ENCODE measurements at regions not wholly inside any gene's neighbourhood (a gene's known extent, or its start where the extent isn't known, plus 50 kb on each side); places are given as distances from the start of the nearest gene placed in this dataset.

DNA sequence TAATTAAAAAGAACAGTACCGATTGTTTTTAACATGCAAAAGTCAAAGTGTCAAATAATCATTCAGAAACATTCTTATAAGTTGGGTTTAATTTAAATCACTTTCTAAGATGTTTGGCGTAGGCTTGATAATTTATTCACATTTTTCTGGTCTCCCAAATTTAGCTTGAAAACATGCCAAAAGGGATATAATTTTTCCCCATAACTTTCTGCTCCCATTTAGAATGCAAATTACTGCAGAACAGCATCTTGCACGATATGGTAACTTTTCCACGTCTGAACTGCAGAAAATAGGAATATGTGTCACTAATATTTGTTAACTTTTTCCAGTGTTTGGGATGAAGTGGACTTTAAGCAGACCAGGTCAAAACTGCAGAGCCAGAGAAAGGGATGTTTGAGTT, 1592.4 kb upstream of the SEL1L start:
- H3K9me3 ChIP-seq (replicated peaks; ENCODE audit: low read length), result no peaks in the 10 kb centered on the region
- H3K9ac ChIP-seq (ENCODE audit: low read depth, low read length), result no peak overlapping the region
- no peaks in the 10 kb centered on the region for H3K36me3 ChIP-seq (ENCODE audit: insufficient read depth, low read length)
- H3K4me1 ChIP-seq (ENCODE audit: control insufficient read depth, insufficient read depth, low read length), result no peaks in the 10 kb centered on the region
- H3K4me2 ChIP-seq (ENCODE audit: low read length), result no peak overlapping the region
- no peak overlapping the region for H3K4me3 ChIP-seq (ENCODE audit: low read length)
- H3K27me3 ChIP-seq (ENCODE audit: control insufficient read depth, insufficient read depth, low read length), result no peaks in the 10 kb centered on the region

GRCh38 chr14:83128783-83129182, 1595.1 kb upstream of the SEL1L start:
- Histone ChIP-seq H3K27me3 (ENCODE audit: control insufficient read depth, insufficient read depth, low read length) (no peaks in the 10 kb centered on the region), H3K36me3 (ENCODE audit: insufficient read depth, low read length) (no peaks in the 10 kb centered on the region), H3K9me3 (replicated peaks; ENCODE audit: low read length) (no peaks in the 10 kb centered on the region), H3K4me2 (ENCODE audit: low read length) (no peak overlapping the region), H3K9ac (ENCODE audit: low read depth, low read length) (no peak overlapping the region), H3K4me1 (ENCODE audit: control insufficient read depth, insufficient read depth, low read length) (no peaks in the 10 kb centered on the region), H3K4me3 (ENCODE audit: low read length) (no peak overlapping the region)

GRCh38 chr14:83129496-83129895, 1595.8 kb upstream of the SEL1L start:
- H3K9ac ChIP-seq (ENCODE audit: low read depth, low read length), result no peak overlapping the region
- no peak overlapping the region for H3K4me2 ChIP-seq (ENCODE audit: low read length)
- H3K4me3 ChIP-seq (ENCODE audit: low read length), result no peak overlapping the region
- no peaks in the 10 kb centered on the region for H3K4me1 ChIP-seq (ENCODE audit: control insufficient read depth, insufficient read depth, low read length)
- no peaks in the 10 kb centered on the region for H3K9me3 ChIP-seq (replicated peaks; ENCODE audit: low read length)
- no peaks in the 10 kb centered on the region for H3K27me3 ChIP-seq (ENCODE audit: control insufficient read depth, insufficient read depth, low read length)
- H3K36me3 ChIP-seq (ENCODE audit: insufficient read depth, low read length), result no peaks in the 10 kb centered on the region

DNA sequence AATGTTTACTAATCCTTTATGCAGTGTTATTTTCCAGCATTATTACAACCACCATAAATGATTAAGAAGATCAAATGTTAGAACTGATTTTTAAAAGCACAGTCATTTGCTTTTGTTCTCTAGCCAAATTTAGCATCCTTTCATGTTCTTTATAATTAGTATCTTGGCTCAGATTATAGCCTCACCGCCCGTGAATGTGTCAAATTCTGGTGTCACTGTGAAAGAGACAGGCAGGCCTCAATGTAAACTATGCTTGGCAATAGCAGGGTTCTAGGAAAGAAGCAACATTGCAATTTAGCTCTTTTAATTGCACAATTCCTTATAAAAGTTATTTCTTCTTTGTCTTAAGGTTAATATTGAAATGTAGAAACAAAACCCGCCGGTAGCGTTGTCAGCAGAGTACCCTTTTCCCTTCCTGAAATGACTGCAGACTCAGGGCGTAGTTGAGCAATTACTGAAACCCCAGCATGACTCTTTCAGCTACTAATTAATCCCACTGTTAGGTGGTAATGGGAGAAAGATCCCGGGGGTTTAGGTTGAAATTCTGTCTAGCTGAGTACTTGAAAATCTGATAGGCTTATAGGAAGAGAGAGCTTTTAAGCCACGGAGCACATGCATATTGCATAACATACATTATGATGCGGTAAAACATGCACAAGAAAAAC, 1600.5 kb upstream of the SEL1L start:
- Histone ChIP-seq H3K36me3 (ENCODE audit: insufficient read depth, low read length) (no peaks in the 10 kb centered on the region), H3K4me3 (ENCODE audit: low read length) (no peak overlapping the region), H3K27me3 (ENCODE audit: control insufficient read depth, insufficient read depth, low read length) (no peaks in the 10 kb centered on the region), H3K9ac (ENCODE audit: low read depth, low read length) (no peak overlapping the region), H3K4me2 (ENCODE audit: low read length) (no peak overlapping the region), H3K9me3 (replicated peaks; ENCODE audit: low read length) (no peaks in the 10 kb centered on the region), H3K4me1 (ENCODE audit: control insufficient read depth, insufficient read depth, low read length) (no peaks in the 10 kb centered on the region)

GRCh38 chr14:83140756-83141155, 1607.1 kb upstream of the SEL1L start:
- no peak overlapping the region for H3K4me2 ChIP-seq (ENCODE audit: low read length)
- H3K9me3 ChIP-seq (replicated peaks; ENCODE audit: low read length), result no peaks in the 10 kb centered on the region
- H3K9ac ChIP-seq (ENCODE audit: low read depth, low read length), result no peak overlapping the region
- H3K27me3 ChIP-seq (ENCODE audit: control insufficient read depth, insufficient read depth, low read length), result no peaks in the 10 kb centered on the region
- H3K36me3 ChIP-seq (ENCODE audit: insufficient read depth, low read length), result no peaks in the 10 kb centered on the region
- no peaks in the 10 kb centered on the region for H3K4me1 ChIP-seq (ENCODE audit: control insufficient read depth, insufficient read depth, low read length)
- H3K4me3 ChIP-seq (ENCODE audit: low read length), result no peak overlapping the region

DNA sequence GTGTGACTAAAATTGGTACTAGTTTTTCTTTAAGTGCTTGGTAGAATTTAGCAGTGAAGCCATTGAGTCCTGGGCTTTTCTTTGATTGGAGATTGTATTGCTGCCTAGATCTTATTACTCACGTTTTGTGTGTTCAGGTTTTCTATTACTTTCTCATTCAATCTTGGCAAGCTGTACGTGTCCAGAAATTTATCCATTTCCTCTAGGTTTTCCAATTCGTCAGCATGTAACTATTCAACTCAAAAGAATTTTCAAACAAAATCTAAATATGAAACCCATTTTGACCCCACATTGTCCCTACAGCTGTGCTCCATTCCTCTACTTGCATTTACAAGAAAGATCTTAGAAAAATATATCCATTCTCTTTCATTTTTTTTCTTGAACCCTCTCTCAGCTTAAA, 1613.4 kb upstream of the SEL1L start:
- Histone ChIP-seq H3K4me2 (ENCODE audit: low read length) (no peak overlapping the region), H3K36me3 (ENCODE audit: insufficient read depth, low read length) (no peaks in the 10 kb centered on the region), H3K4me3 (ENCODE audit: low read length) (no peak overlapping the region), H3K27me3 (ENCODE audit: control insufficient read depth, insufficient read depth, low read length) (no peaks in the 10 kb centered on the region), H3K9me3 (replicated peaks; ENCODE audit: low read length) (no peaks in the 10 kb centered on the region), H3K4me1 (ENCODE audit: control insufficient read depth, insufficient read depth, low read length) (no peaks in the 10 kb centered on the region), H3K9ac (ENCODE audit: low read depth, low read length) (no peak overlapping the region)

DNA sequence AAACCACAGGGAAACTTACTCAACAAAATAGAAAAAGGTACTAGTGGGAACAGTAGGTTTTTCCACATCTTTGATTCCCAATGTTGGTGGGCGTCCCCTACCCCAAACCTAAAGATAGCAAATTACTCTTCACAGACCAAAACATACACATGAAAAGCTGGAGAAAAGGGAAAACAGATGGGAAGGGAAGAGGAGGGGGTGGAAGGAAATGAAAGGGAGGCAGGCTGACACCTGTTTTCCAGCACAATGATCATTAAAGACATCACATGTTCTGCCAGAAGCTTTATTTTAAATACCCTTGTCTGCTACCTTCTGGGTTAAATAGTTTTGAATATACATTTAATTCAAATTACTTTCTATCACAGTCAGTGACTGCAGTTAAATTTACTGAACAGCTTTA, 1617.9 kb upstream of the SEL1L start:
- H3K9ac ChIP-seq (ENCODE audit: low read depth, low read length), result no peak overlapping the region
- H3K4me3 ChIP-seq (ENCODE audit: low read length), result no peak overlapping the region
- H3K27me3 ChIP-seq (ENCODE audit: control insufficient read depth, insufficient read depth, low read length), result no peaks in the 10 kb centered on the region
- no peaks in the 10 kb centered on the region for H3K9me3 ChIP-seq (replicated peaks; ENCODE audit: low read length)
- H3K4me2 ChIP-seq (ENCODE audit: low read length), result no peak overlapping the region
- no peaks in the 10 kb centered on the region for H3K4me1 ChIP-seq (ENCODE audit: control insufficient read depth, insufficient read depth, low read length)
- H3K36me3 ChIP-seq (ENCODE audit: insufficient read depth, low read length), result no peaks in the 10 kb centered on the region

DNA sequence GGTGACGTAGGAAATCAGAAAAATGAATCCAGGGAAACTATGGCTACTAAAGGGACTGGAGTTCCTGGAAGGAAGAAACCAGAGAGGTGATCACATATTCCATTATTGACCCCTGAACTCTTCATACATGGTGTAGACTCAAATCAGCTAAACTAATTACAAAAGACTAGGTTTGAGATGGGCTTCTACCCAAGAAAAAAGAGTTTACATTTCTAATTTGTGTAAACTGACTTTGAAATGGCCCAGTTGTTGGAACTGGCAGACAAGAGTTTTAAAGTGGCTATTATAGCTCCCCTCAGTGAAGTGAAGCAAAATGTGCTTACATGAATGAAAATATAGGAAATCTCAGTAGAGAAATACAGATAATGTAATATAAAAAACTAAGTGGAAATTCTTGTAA, 1619.4 kb upstream of the SEL1L start:
- no peak overlapping the region for H3K9ac ChIP-seq (ENCODE audit: low read depth, low read length)
- H3K4me1 ChIP-seq (ENCODE audit: control insufficient read depth, insufficient read depth, low read length), result no peaks in the 10 kb centered on the region
- no peaks in the 10 kb centered on the region for H3K9me3 ChIP-seq (replicated peaks; ENCODE audit: low read length)
- H3K4me2 ChIP-seq (ENCODE audit: low read length), result no peak overlapping the region
- no peaks in the 10 kb centered on the region for H3K27me3 ChIP-seq (ENCODE audit: control insufficient read depth, insufficient read depth, low read length)
- no peak overlapping the region for H3K4me3 ChIP-seq (ENCODE audit: low read length)
- H3K36me3 ChIP-seq (ENCODE audit: insufficient read depth, low read length), result no peaks in the 10 kb centered on the region

- no peak overlapping the region for H3K9ac ChIP-seq (ENCODE audit: low read depth, low read length)
- H3K36me3 ChIP-seq (ENCODE audit: insufficient read depth, low read length), result no peaks in the 10 kb centered on the region
- H3K9me3 ChIP-seq (replicated peaks; ENCODE audit: low read length), result no peaks in the 10 kb centered on the region
- H3K4me1 ChIP-seq (ENCODE audit: control insufficient read depth, insufficient read depth, low read length), result no peaks in the 10 kb centered on the region
- H3K4me3 ChIP-seq (ENCODE audit: low read length), result no peak overlapping the region
- H3K27me3 ChIP-seq (ENCODE audit: control insufficient read depth, insufficient read depth, low read length), result no peaks in the 10 kb centered on the region
- no peak overlapping the region for H3K4me2 ChIP-seq (ENCODE audit: low read length)
Observed at GRCh38 chr14:83162361-83162929, 1628.8 kb upstream of the SEL1L start.

DNA sequence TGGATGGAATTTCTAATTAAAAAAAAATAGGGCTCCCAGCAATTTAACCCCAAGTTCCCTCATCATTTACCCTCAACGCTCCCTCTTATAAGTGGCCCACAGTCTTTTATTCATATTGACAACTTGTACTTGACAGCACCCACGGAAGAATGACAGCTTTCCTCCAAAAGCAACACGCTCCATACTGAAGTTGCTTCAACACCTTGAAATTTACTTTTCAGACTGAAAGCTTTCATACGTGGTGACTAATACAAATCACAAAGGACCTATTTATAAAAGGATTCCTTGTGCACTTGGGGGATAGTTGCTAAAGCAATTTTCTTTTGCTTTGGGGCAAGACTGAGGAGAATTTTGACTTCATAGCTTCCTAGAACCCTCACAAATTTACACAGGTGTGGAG, 1629.4 kb upstream of the SEL1L start:
- Histone ChIP-seq H3K4me3 (ENCODE audit: low read length) (no peak overlapping the region), H3K4me1 (ENCODE audit: control insufficient read depth, insufficient read depth, low read length) (no peaks in the 10 kb centered on the region), H3K36me3 (ENCODE audit: insufficient read depth, low read length) (no peaks in the 10 kb centered on the region), H3K9ac (ENCODE audit: low read depth, low read length) (no peak overlapping the region), H3K9me3 (replicated peaks; ENCODE audit: low read length) (no peaks in the 10 kb centered on the region), H3K27me3 (ENCODE audit: control insufficient read depth, insufficient read depth, low read length) (no peaks in the 10 kb centered on the region), H3K4me2 (ENCODE audit: low read length) (no peak overlapping the region)

DNA sequence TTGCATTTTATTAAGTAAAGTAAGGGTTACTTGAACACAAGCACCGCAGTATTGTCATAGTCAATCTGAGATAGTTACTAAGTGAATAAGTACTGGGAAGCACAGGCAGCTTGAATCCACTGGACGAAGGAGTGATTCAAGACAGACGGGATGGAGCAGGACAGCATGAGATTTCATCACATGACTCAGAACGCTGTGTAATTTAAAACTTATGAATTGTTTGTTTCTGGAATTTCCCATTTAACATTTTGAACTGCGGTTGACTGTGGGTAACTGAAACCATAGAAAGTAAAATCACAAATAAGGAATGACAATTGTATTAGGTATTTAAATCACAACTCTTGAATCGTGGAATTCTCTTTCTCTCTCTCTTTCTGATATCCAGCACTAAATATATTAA, 1630.4 kb upstream of the SEL1L start:
- Histone ChIP-seq H3K36me3 (ENCODE audit: insufficient read depth, low read length) (no peaks in the 10 kb centered on the region), H3K4me2 (ENCODE audit: low read length) (no peak overlapping the region), H3K27me3 (ENCODE audit: control insufficient read depth, insufficient read depth, low read length) (no peaks in the 10 kb centered on the region), H3K4me3 (ENCODE audit: low read length) (no peak overlapping the region), H3K4me1 (ENCODE audit: control insufficient read depth, insufficient read depth, low read length) (no peaks in the 10 kb centered on the region), H3K9me3 (replicated peaks; ENCODE audit: low read length) (no peaks in the 10 kb centered on the region), H3K9ac (ENCODE audit: low read depth, low read length) (no peak overlapping the region)

DNA sequence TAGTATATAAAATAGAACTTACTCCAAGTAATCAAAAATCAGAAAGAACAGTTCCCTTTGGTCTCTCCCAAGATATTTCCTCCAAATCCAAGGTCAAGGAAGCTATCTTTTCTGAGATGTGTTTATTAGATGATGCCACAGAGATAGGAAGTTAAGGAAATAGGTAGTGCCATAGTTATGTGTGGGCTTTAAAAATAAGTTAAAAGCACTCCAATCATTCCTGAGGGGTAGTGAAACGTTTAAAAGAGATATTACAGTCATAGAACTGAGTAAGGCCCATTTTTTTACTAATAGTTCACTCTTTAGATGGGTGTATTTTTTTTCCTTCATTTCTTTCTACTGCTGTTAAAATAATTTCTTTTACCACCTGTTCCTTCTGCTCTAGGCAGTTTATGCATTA, 1630.9 kb upstream of the SEL1L start:
- no peak overlapping the region for H3K4me3 ChIP-seq (ENCODE audit: low read length)
- no peaks in the 10 kb centered on the region for H3K36me3 ChIP-seq (ENCODE audit: insufficient read depth, low read length)

More for the DNA sequence above, 1630.9 kb upstream of the SEL1L start:
- H3K4me2 ChIP-seq (ENCODE audit: low read length), result no peak overlapping the region
- H3K4me1 ChIP-seq (ENCODE audit: control insufficient read depth, insufficient read depth, low read length), result no peaks in the 10 kb centered on the region
- no peaks in the 10 kb centered on the region for H3K27me3 ChIP-seq (ENCODE audit: control insufficient read depth, insufficient read depth, low read length)
- H3K9ac ChIP-seq (ENCODE audit: low read depth, low read length), result no peak overlapping the region
- no peaks in the 10 kb centered on the region for H3K9me3 ChIP-seq (replicated peaks; ENCODE audit: low read length)
